SK-N-SH (cell line): ENCODE measurements at regions not wholly inside any gene's neighbourhood (a gene's known extent, or its start where the extent isn't known, plus 50 kb on each side); places are given as distances from the start of the nearest gene placed in this dataset.

Experiments used
- EP300 ChIP-seq, 2 experiments: IDR thresholded peaks; 2 replicates each; pipeline versions ENCODE4 v1.4.0 to v1.6.1; 2012; ENCODE audit warnings: borderline replicate concordance in 1 of 2, low read depth in 1 of 2, low read length in 1 of 2
- NFIC ChIP-seq: IDR thresholded peaks from 2 replicates; pipeline ENCODE4 v1.4.0; 2012; ENCODE audit warnings: borderline replicate concordance
- RFX5 ChIP-seq: IDR thresholded peaks from 2 replicates; pipeline ENCODE4 v1.6.1; 2012; ENCODE audit warnings: mild to moderate bottlenecking, improper control_type of control experiment, low read length
- USF2 ChIP-seq: fragments of 150-350 bp; IDR thresholded peaks from 2 replicates; pipeline ENCODE4 v1.6.1; 2017; ENCODE audit warnings: antibody characterized with exemption, low read length, low read depth, borderline replicate concordance
- TF ChIP-seq, protein P1 (sequence below): fragments of 200-600 bp; sonication (generic); IDR thresholded peaks from 2 replicates; pipeline ENCODE4 v1.6.1; 2017; ENCODE audit warnings: antibody characterized with exemption, mild to moderate bottlenecking, moderate library complexity

DNA sequence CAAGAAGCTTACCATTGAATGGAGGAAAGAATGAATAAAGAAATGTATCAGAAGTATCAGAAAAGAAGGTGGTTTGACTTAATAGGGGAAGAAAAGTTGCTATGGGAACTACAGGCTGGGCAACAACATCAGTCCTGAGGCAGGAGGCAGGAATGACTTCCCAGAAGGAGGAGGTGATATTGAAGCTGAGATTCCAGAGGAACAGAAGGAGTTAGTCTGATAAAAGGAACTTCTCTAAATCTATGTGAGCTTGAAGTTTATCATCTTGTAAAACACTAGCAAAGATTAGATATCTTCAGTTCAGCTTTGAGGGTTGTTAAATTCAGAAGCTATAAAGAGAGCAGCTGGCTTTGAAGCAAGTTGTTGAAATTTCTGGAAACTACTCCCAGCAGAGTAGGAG is 213.3 kb upstream of the THRB start:
- TF ChIP-seq, protein P1, sequence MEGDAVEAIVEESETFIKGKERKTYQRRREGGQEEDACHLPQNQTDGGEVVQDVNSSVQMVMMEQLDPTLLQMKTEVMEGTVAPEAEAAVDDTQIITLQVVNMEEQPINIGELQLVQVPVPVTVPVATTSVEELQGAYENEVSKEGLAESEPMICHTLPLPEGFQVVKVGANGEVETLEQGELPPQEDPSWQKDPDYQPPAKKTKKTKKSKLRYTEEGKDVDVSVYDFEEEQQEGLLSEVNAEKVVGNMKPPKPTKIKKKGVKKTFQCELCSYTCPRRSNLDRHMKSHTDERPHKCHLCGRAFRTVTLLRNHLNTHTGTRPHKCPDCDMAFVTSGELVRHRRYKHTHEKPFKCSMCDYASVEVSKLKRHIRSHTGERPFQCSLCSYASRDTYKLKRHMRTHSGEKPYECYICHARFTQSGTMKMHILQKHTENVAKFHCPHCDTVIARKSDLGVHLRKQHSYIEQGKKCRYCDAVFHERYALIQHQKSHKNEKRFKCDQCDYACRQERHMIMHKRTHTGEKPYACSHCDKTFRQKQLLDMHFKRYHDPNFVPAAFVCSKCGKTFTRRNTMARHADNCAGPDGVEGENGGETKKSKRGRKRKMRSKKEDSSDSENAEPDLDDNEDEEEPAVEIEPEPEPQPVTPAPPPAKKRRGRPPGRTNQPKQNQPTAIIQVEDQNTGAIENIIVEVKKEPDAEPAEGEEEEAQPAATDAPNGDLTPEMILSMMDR = no peak
- TF ChIP-seq NFIC (no peak), USF2 (no peak), RFX5 (no peak), EP300 (IDR thresholded peaks at IDR 0.05; ENCODE audit: borderline replicate concordance in 1 of 2, low read depth in 1 of 2, low read length in 1 of 2) (no peak)
